Stimulated activated CD4-positive, alpha-beta T cell treated with anti-CD3 and anti-CD28 coated beads, Interleukin-12 subunit alpha, Interleukin-12 subunit beta, amount 100 ng/mL, for 24 hours (primary cell): ENCODE measurements at regions not wholly inside any gene's neighbourhood (a gene's known extent, or its start where the extent isn't known, plus 50 kb on each side); places are given as distances from the start of the nearest gene placed in this dataset.

ENCODE experiments used
- DNase-seq, 2 experiments: peaks; one replicate each; pipeline ENCODE4 v3.0.0-alpha.2; 2020; ENCODE audit warnings: low read depth in 2 of 2

- DNase-seq: no peak
Observed at GRCh38 chr16:73268366-73268993, 220.6 kb upstream of the ZFHX3 start.

GRCh38 chr16:73265935-73266334 is 218.0 kb upstream of the ZFHX3 start:
- DNase-seq: no peak

- no peak for DNase-seq
Observed at GRCh38 chr16:73265124-73265837, 217.4 kb upstream of the ZFHX3 start.

GRCh38 chr16:73262931-73263330 is 215.0 kb upstream of the ZFHX3 start:
- DNase-seq: no peak

- no peak for DNase-seq
Observed at GRCh38 chr16:73255031-73255430, 207.1 kb upstream of the ZFHX3 start.

- DNase-seq: no peak
Observed at GRCh38 chr16:73253922-73254480, 206.1 kb upstream of the ZFHX3 start.

- DNase-seq: no peak
Observed at GRCh38 chr16:73252446-73252845, 204.5 kb upstream of the ZFHX3 start.

GRCh38 chr16:73251608-73252007 is 203.7 kb upstream of the ZFHX3 start:
- DNase-seq: no peak

GRCh38 chr16:73248316-73248715 is 200.4 kb upstream of the ZFHX3 start:
- DNase-seq: no peak

- DNase-seq: no peak
Observed at GRCh38 chr16:73240920-73241319, 193.0 kb upstream of the ZFHX3 start.

- no peak for DNase-seq
Observed at GRCh38 chr16:73237601-73238000, 189.7 kb upstream of the ZFHX3 start.

- no peak for DNase-seq
Observed at GRCh38 chr16:73234496-73234895, 186.6 kb upstream of the ZFHX3 start.

GRCh38 chr16:73233846-73234424 is 186.0 kb upstream of the ZFHX3 start:
- DNase-seq: no peak

- DNase-seq: no peak
Observed at GRCh38 chr16:73233329-73233765, 185.4 kb upstream of the ZFHX3 start.

GRCh38 chr16:73232555-73233328 is 184.8 kb upstream of the ZFHX3 start:
- DNase-seq: no peak

- no peak for DNase-seq
Observed at GRCh38 chr16:73231944-73232554, 184.1 kb upstream of the ZFHX3 start.

- DNase-seq: no peak
Observed at GRCh38 chr16:73231379-73231778, 183.5 kb upstream of the ZFHX3 start.

- DNase-seq: no peak
Observed at GRCh38 chr16:73230651-73231050, 182.7 kb upstream of the ZFHX3 start.

GRCh38 chr16:73228649-73229048 is 180.7 kb upstream of the ZFHX3 start:
- DNase-seq: no peak

GRCh38 chr16:73226675-73227074 is 178.7 kb upstream of the ZFHX3 start:
- no peak for DNase-seq

GRCh38 chr16:73225983-73226382 is 178.1 kb upstream of the ZFHX3 start:
- no peak for DNase-seq

- DNase-seq: no peak
Observed at GRCh38 chr16:73220836-73221235, 172.9 kb upstream of the ZFHX3 start.
